Bone marrow (tissue), 2 donors: ENCODE measurements at regions not wholly inside any gene's neighbourhood (a gene's known extent, or its start where the extent isn't known, plus 50 kb on each side); places are given as distances from the start of the nearest gene placed in this dataset.
"Not testable (repeated sequence)": the region's sequence is repeated elsewhere in the genome, so short reads cannot be mapped to it uniquely, and the experiment has no call there.

Source experiments
- DNase-seq, 2 donors: peaks; one replicate each; lab custom pipeline; 2025; lab: John Stamatoyannopoulos, UW

- no peak for DNase-seq
Observed at GRCh38 chr21:25243808-25244207, 363.5 kb downstream of the MRPL39 start.

GRCh38 chr21:25240974-25241373 lies 366.3 kb downstream of the MRPL39 start:
- DNase-seq = no peak

GRCh38 chr21:25234857-25235801 lies 372.2 kb downstream of the MRPL39 start:
- no peak for DNase-seq

GRCh38 chr21:25220954-25221353 lies 386.3 kb downstream of the MRPL39 start:
- no peak for DNase-seq

- DNase-seq = no peak
Observed at GRCh38 chr21:25220169-25220568, 387.1 kb downstream of the MRPL39 start.

GRCh38 chr21:25215698-25216384 lies 391.4 kb downstream of the MRPL39 start:
- no peak for DNase-seq

- DNase-seq = no peak
Observed at GRCh38 chr21:25214676-25215075, 392.6 kb downstream of the MRPL39 start.

- no peak for DNase-seq
Observed at GRCh38 chr21:25199944-25200343, 407.3 kb downstream of the MRPL39 start.

GRCh38 chr21:25191141-25191540 lies 416.1 kb downstream of the MRPL39 start:
- DNase-seq = no peak

- DNase-seq = no peak
Observed at GRCh38 chr21:25189497-25189896, 417.8 kb downstream of the MRPL39 start.

GRCh38 chr21:25188677-25189079 lies 418.6 kb downstream of the MRPL39 start:
- DNase-seq = no peak

- DNase-seq = no peak
Observed at GRCh38 chr21:25186273-25186672, 421.0 kb downstream of the MRPL39 start.

- no peak for DNase-seq
Observed at GRCh38 chr21:25183577-25183976, 423.7 kb downstream of the MRPL39 start.

- DNase-seq = not testable (repeated sequence)
Observed at GRCh38 chr21:25181690-25182089, 425.6 kb downstream of the MRPL39 start.

GRCh38 chr21:25179116-25179515 lies 428.2 kb downstream of the MRPL39 start:
- no peak for DNase-seq

GRCh38 chr21:25176637-25177412 lies 430.5 kb downstream of the MRPL39 start:
- DNase-seq = no peak

GRCh38 chr21:25175938-25176337 lies 431.3 kb downstream of the MRPL39 start:
- no peak for DNase-seq

GRCh38 chr21:25171438-25171837 lies 435.8 kb downstream of the MRPL39 start:
- DNase-seq = no peak

- no peak for DNase-seq
Observed at GRCh38 chr21:25170681-25171080, 436.6 kb downstream of the MRPL39 start.

- no peak for DNase-seq
Observed at GRCh38 chr21:25169370-25169769, 437.9 kb downstream of the MRPL39 start.

- not testable (repeated sequence) for DNase-seq
Observed at GRCh38 chr21:25166904-25167303, 440.4 kb downstream of the MRPL39 start.

- no peak for DNase-seq
Observed at GRCh38 chr21:25161571-25161970, 445.7 kb downstream of the MRPL39 start.
